HG03342 (cell line): ENCODE measurements at regions not wholly inside any gene's neighbourhood (a gene's known extent, or its start where the extent isn't known, plus 50 kb on each side); places are given as distances from the start of the nearest gene placed in this dataset.

Source experiments
- ATAC-seq: cut with Tn5 transposase; IDR thresholded peaks from one replicate; pipeline ENCODE4 v1.9.1; 2021; ENCODE audit warnings: mild to moderate bottlenecking, moderate library complexity; ENCODE audit not compliant: unreplicated experiment

- no peak for ATAC-seq
Measured at GRCh38 chr18:29056800-29057199, 879.9 kb upstream of the CDH2 start.

- ATAC-seq = no peak
Measured at GRCh38 chr18:29041976-29042375, 865.0 kb upstream of the CDH2 start.

- ATAC-seq = no peak
Measured at GRCh38 chr18:29034113-29034856, 857.4 kb upstream of the CDH2 start.

GRCh38 chr18:29028560-29028959 lies 851.6 kb upstream of the CDH2 start:
- no peak for ATAC-seq

GRCh38 chr18:29018976-29019375 lies 842.0 kb upstream of the CDH2 start:
- no peak for ATAC-seq

- ATAC-seq = no peak
Measured at GRCh38 chr18:29012883-29013465, 836.0 kb upstream of the CDH2 start.

- no peak for ATAC-seq
Measured at GRCh38 chr18:29012364-29012763, 835.4 kb upstream of the CDH2 start.

GRCh38 chr18:29009250-29009803 lies 832.4 kb upstream of the CDH2 start:
- ATAC-seq = no peak

- no peak for ATAC-seq
Measured at GRCh38 chr18:29008809-29009208, 831.9 kb upstream of the CDH2 start.

GRCh38 chr18:29007986-29008654 lies 831.2 kb upstream of the CDH2 start:
- no peak for ATAC-seq

- no peak for ATAC-seq
Measured at GRCh38 chr18:29004921-29005320, 828.0 kb upstream of the CDH2 start.

GRCh38 chr18:29003194-29003593 lies 826.3 kb upstream of the CDH2 start:
- ATAC-seq = no peak

GRCh38 chr18:29002747-29003146 lies 825.8 kb upstream of the CDH2 start:
- no peak for ATAC-seq

GRCh38 chr18:28999726-29000125 lies 822.8 kb upstream of the CDH2 start:
- no peak for ATAC-seq

GRCh38 chr18:28995319-28995718 lies 818.4 kb upstream of the CDH2 start:
- no peak for ATAC-seq

GRCh38 chr18:28984731-28985130 lies 807.8 kb upstream of the CDH2 start:
- ATAC-seq = no peak

GRCh38 chr18:28974504-28974903 lies 797.6 kb upstream of the CDH2 start:
- no peak for ATAC-seq

- no peak for ATAC-seq
Measured at GRCh38 chr18:28973324-28973723, 796.4 kb upstream of the CDH2 start.

- no peak for ATAC-seq
Measured at GRCh38 chr18:28972333-28972907, 795.5 kb upstream of the CDH2 start.

GRCh38 chr18:28963481-28963880 lies 786.6 kb upstream of the CDH2 start:
- ATAC-seq = no peak

GRCh38 chr18:28961669-28962228 lies 784.8 kb upstream of the CDH2 start:
- ATAC-seq = no peak
